HG02642 (cell line): ENCODE measurements at regions not wholly inside any gene's neighbourhood (a gene's known extent, or its start where the extent isn't known, plus 50 kb on each side); places are given as distances from the start of the nearest gene placed in this dataset.

Experiments
- ATAC-seq: cut with Tn5 transposase; IDR thresholded peaks from one replicate; pipeline ENCODE4 v1.9.1; 2021; ENCODE audit warnings: mild to moderate bottlenecking; ENCODE audit not compliant: unreplicated experiment, poor library complexity

- ATAC-seq = no peak
Measured at GRCh38 chr2:16012626-16013358, 72.4 kb downstream of the MYCN start.

GRCh38 chr2:16012029-16012596 lies 71.8 kb downstream of the MYCN start:
- no peak for ATAC-seq

GRCh38 chr2:16011621-16011960 lies 71.2 kb downstream of the MYCN start:
- ATAC-seq = no peak

GRCh38 chr2:16010951-16011620 lies 70.7 kb downstream of the MYCN start:
- no peak for ATAC-seq

- no peak for ATAC-seq
Measured at GRCh38 chr2:16010011-16010410, 69.7 kb downstream of the MYCN start.

GRCh38 chr2:16009560-16009959 lies 69.2 kb downstream of the MYCN start:
- no peak for ATAC-seq

GRCh38 chr2:16008856-16009255 lies 68.5 kb downstream of the MYCN start:
- ATAC-seq = no peak

- ATAC-seq = no peak
Measured at GRCh38 chr2:16008331-16008850, 68.0 kb downstream of the MYCN start.

- no peak for ATAC-seq
Measured at GRCh38 chr2:16007167-16007934, 67.0 kb downstream of the MYCN start.

- ATAC-seq = no peak
Measured at GRCh38 chr2:16006537-16007166, 66.3 kb downstream of the MYCN start.

GRCh38 chr2:16005816-16006536 lies 65.6 kb downstream of the MYCN start:
- no peak for ATAC-seq

GRCh38 chr2:16005389-16005788 lies 65.0 kb downstream of the MYCN start:
- no peak for ATAC-seq

GRCh38 chr2:16003809-16004208 lies 63.5 kb downstream of the MYCN start:
- ATAC-seq = no peak

- ATAC-seq = no peak
Measured at GRCh38 chr2:16003152-16003551, 62.8 kb downstream of the MYCN start.

GRCh38 chr2:16002575-16002974 lies 62.2 kb downstream of the MYCN start:
- ATAC-seq = no peak

- no peak for ATAC-seq
Measured at GRCh38 chr2:16002144-16002543, 61.8 kb downstream of the MYCN start.

- no peak for ATAC-seq
Measured at GRCh38 chr2:16000642-16001041, 60.3 kb downstream of the MYCN start.

GRCh38 chr2:15999596-16000469 lies 59.5 kb downstream of the MYCN start:
- no peak for ATAC-seq
